ENCODE measurements at regions not wholly inside any gene's neighbourhood (a gene's known extent, or its start where the extent isn't known, plus 50 kb on each side); places are given as distances from the start of the nearest gene placed in this dataset.

DNA sequence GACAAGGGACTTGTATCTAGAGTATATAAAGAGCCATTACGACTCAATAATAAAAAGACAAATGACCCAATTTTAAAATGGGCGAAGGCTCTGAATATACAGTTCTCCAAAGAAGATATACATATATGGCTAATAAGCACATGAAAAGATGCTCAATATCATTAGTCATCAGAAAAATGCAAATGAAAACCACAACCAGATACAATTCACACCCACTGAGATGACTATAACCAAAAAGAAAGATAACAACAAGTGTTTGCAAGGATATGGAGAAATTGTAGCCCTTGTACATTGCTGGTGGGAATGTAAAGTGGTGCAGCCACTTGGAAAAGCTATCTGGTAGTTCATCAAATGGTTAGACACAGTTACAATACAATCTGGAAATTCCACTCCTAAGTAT, 96.3 kb downstream of the TRIM29 start:
- Mint-ChIP-seq H3K27me3 (peaks cover 22% of the 10 kb centered on the region), H3K4me1 (no peaks in the 10 kb centered on the region), H3K36me3 (peaks cover 3% of the 10 kb centered on the region), H3K4me3 (no peak overlapping the region), H3K27ac (no peak overlapping the region), H3K9me3 (ENCODE audit: low read depth) (peaks cover 3% of the 10 kb centered on the region)
- ATAC-seq (no peak), DNase-seq (no peak)
- CTCF ChIA-PET, result no interaction called here

DNA sequence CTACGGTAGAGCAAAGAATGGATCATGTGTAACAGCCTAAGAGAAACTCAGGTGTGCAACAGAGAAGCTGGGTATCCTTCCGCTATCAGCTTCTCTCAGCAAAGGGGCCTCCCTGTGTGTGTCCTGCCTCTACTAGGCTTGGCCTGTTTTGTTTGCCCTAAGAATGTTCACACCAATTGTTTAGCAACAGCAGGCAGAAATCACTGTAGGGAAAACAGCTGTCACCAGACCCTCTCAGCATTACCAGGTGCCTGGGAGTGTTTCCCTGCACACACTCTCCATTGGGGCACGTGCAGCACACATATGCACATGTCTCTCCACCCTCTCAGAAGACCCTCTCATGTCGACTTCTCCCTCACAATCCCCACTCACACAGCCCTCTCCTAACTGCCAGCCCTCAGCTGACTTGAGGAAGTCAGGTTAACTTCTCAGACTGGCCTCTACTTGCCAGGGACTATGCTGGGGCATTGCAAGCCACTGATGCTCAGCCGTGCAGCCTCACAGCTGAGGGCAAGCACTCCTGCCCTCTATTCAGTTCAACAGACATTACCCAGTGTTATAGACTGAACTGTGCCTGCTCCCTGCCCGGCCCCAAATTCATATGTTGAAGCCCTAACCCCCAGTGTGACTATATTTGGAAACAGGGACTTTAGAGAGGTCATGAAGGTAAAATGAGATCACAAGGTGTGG, 97.6 kb downstream of the TRIM29 start:
- peak; percentile 9 for DNase-seq
- no peak overlapping the region for H3K4me3 Mint-ChIP-seq
- H3K4me1 Mint-ChIP-seq, result no peaks in the 10 kb centered on the region
- ATAC-seq, result no peak
- CTCF ChIA-PET, result no interaction called here
- H3K36me3 Mint-ChIP-seq, result no peaks in the 10 kb centered on the region
- peaks cover 15% of the 10 kb centered on the region for H3K27me3 Mint-ChIP-seq
- no peak overlapping the region for H3K27ac Mint-ChIP-seq
- H3K9me3 Mint-ChIP-seq (ENCODE audit: low read depth), result no peaks in the 10 kb centered on the region

DNA sequence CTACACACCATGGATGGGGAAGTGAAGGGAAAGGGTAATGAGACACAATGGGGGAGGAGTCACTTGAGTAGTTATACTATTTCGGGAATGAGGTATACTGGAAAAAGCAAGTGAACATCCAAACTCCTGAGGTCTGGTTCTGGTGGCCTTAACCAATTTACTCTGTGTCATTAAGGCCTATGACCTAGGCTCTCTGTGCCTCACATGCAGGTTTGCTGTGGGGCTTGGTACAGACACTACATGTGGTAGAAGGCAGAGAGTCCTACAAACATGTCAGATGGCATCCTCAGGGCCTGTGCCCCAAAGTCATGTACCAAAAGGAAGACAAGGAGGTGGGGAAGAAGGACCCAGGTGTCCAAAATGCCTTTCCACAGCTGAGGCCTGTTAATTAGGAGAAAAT, 98.9 kb downstream of the TRIM29 start:
- Mint-ChIP-seq H3K27me3 (peaks cover 13% of the 10 kb centered on the region), H3K36me3 (no peaks in the 10 kb centered on the region), H3K9me3 (ENCODE audit: low read depth) (no peaks in the 10 kb centered on the region), H3K27ac (no peak overlapping the region), H3K4me3 (no peak overlapping the region), H3K4me1 (no peaks in the 10 kb centered on the region)
- DNase-seq, result no peak
- ATAC-seq, result no peak
- CTCF ChIA-PET, result no interaction called here

DNA sequence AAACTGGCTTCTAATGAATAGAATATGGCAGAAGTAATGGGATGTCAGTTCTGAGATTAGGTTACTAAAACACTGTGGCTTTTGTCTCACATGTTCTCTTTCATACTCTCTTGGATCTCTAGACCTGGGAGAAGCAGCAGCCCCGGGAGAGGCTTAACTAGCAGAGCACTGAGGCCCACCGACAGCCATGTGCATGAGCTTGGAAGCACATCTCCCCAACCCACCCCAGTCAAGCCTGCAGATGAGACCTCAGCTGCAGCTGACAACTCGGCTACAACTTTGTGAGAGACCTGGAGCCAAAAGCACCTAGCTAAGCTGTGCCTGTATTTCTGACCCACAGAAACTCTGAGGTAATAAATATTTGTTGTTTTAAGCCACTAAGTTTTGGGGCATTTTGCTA, 100.8 kb downstream of the TRIM29 start:
- H3K27ac Mint-ChIP-seq, result no peak overlapping the region
- H3K27me3 Mint-ChIP-seq, result peaks cover 12% of the 10 kb centered on the region
- H3K4me1 Mint-ChIP-seq, result no peaks in the 10 kb centered on the region
- CTCF ChIA-PET, result no interaction called here
- ATAC-seq (no peak), DNase-seq (no peak)
- H3K4me3 Mint-ChIP-seq, result no peak overlapping the region
- H3K36me3 Mint-ChIP-seq, result no peaks in the 10 kb centered on the region
- no peaks in the 10 kb centered on the region for H3K9me3 Mint-ChIP-seq (ENCODE audit: low read depth)

DNA sequence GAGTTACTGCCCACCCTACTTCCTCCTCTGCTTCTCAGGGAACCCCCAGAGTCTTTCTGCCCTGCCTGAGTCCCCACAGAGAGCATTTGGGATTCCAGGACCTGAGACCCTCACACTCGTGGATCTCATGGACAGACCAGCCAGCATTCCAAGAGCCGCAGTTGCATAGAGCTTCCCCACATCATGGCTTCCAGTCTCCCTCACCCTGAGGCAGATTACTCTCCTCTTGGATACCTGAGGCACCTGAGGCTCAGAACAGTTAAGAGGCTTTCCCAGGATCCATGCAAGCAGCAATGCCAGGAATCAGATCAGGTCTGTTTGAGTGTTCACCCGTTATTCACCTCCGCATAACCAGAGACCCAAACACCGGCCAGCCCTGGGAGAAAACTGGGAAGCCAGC, 102.2 kb downstream of the TRIM29 start:
- H3K27ac Mint-ChIP-seq, result no peak overlapping the region
- no peaks in the 10 kb centered on the region for H3K9me3 Mint-ChIP-seq (ENCODE audit: low read depth)
- DNase-seq (peak; percentile 9), ATAC-seq (no peak)
- H3K4me1 Mint-ChIP-seq, result no peaks in the 10 kb centered on the region
- no peaks in the 10 kb centered on the region for H3K36me3 Mint-ChIP-seq
- CTCF ChIA-PET, result no interaction called here
- H3K27me3 Mint-ChIP-seq, result peaks cover 8% of the 10 kb centered on the region
- no peak overlapping the region for H3K4me3 Mint-ChIP-seq

DNA sequence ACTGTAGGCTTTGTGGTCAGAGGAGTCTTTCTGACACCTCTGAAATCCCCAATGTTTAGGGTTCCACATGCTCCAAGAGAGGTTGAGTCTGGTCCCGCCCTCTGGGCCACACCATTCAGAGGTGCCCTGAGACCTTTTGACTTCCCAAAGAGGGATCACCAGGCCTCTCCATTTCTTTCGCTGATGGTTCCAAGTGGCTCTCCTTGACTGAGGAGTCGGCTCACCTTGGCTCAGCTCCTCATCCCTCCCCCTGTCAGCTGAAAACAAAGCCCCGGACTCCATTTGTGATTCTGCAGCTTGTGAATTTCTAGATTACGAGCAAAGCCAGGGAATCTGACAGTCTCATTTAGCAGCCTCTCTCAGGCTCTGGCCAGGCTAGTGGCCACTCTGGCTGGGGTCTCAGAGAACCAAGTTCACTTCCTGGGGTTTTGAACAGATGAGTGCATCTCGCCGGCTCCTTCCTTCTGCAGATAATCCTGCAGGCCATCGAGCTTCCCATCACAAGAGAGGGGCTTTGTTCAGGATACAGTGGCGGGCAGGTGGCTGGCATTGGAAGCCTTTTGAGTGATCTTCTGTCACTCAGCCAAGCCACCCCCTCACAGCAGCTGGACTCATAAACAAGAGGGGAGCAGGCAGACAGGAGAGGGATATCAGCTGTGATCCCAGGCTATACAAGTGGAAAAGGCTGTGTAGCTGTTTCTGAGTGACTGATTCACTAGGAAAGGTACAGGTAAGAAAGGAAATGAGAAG, 102.9 kb downstream of the TRIM29 start:
- ATAC-seq, result no peak

DNA sequence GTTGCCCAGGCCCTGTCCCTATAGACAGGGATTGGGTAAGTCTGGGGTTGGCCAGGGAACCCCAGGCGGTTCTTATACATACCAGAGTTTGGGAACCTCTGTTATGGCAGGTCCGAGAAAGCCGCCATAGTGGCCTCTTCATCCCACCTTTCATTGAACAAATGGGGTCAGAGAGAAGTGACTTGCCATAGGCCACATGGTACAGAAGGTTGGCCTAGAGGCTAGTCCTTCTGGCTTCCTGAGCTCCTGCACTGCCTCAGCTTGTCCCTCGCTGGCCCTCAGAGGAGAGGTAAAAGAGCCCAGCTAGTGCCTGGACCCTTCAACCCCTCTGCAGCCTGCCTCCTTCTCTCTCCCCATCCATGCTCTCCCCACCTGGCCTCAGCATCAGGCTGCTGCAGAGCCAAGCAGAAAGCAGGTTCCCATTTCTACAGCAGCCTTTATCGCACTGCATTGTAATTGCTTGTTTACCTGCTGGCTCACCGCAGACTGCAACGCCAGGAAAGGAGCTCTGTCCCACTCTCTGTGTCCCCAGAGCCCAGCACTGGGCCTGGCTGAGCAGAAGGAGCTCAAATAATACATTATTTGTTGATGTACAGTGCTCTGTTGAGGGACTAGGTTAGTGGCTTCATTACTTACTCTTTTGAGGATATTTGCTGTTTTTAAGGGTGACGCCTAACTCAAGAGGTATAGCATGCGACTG, 103.6 kb downstream of the TRIM29 start:
- Mint-ChIP-seq H3K36me3 (no peaks in the 10 kb centered on the region), H3K4me3 (no peak overlapping the region), H3K27me3 (peaks cover 3% of the 10 kb centered on the region), H3K9me3 (ENCODE audit: low read depth) (no peaks in the 10 kb centered on the region), H3K27ac (no peak overlapping the region), H3K4me1 (no peaks in the 10 kb centered on the region)
- CTCF ChIA-PET, result interaction anchor here (0.9 kb wide), 1 partner anchor 311 kb away, joined by 3 read pairs; no protein-coding TSS in a partner anchor
- no peak for ATAC-seq
- peak; percentile 15 for DNase-seq

More for the DNA sequence above, 102.9 kb downstream of the TRIM29 start:
- no peaks in the 10 kb centered on the region for H3K4me1 Mint-ChIP-seq
- H3K27me3 Mint-ChIP-seq, result peaks cover 3% of the 10 kb centered on the region
- no peak overlapping the region for H3K27ac Mint-ChIP-seq
- peak; percentile 31 for DNase-seq
- H3K36me3 Mint-ChIP-seq, result no peaks in the 10 kb centered on the region
- no peak overlapping the region for H3K4me3 Mint-ChIP-seq
- CTCF ChIA-PET, result interaction anchor here (0.9 kb wide), 1 partner anchor 312 kb away, joined by 3 read pairs; no protein-coding TSS in a partner anchor
- no peaks in the 10 kb centered on the region for H3K9me3 Mint-ChIP-seq (ENCODE audit: low read depth)

DNA sequence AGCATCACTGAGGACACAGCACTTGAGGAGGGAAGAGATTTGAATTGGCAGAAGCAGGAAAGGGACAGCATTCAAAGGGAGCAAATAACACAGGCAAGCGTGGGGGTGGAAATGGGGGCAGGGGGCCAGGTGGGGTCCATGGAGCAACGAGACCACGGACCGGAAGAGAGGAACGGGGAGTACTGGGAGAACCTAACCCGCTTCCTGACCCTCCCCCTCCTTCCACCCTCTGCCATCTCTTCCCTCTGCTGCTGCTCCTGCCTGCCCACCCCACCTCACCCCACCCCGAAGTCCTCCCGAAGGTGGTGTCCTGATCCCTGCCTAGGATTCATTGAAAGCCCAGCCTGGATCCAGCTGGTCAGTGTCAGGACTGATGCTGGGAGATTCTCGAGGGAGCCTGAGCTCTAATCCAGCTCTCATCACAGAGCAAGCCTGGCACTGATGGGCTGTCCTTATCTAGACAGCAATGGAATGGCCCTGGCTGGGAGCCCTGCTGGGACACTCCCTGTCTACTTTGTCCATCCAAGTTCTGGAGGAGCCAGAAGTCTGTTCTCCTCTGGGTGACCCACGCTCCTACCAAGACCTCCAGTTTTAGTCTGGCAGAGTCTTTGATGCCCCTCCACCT, 105.0 kb downstream of the TRIM29 start:
- CTCF ChIA-PET, result no interaction called here
- Mint-ChIP-seq H3K4me3 (no peak overlapping the region), H3K4me1 (no peaks in the 10 kb centered on the region), H3K27me3 (no peaks in the 10 kb centered on the region), H3K9me3 (ENCODE audit: low read depth) (no peaks in the 10 kb centered on the region), H3K27ac (no peak overlapping the region), H3K36me3 (no peaks in the 10 kb centered on the region)
- no peak for ATAC-seq
- DNase-seq, result peak; percentile 27

DNA sequence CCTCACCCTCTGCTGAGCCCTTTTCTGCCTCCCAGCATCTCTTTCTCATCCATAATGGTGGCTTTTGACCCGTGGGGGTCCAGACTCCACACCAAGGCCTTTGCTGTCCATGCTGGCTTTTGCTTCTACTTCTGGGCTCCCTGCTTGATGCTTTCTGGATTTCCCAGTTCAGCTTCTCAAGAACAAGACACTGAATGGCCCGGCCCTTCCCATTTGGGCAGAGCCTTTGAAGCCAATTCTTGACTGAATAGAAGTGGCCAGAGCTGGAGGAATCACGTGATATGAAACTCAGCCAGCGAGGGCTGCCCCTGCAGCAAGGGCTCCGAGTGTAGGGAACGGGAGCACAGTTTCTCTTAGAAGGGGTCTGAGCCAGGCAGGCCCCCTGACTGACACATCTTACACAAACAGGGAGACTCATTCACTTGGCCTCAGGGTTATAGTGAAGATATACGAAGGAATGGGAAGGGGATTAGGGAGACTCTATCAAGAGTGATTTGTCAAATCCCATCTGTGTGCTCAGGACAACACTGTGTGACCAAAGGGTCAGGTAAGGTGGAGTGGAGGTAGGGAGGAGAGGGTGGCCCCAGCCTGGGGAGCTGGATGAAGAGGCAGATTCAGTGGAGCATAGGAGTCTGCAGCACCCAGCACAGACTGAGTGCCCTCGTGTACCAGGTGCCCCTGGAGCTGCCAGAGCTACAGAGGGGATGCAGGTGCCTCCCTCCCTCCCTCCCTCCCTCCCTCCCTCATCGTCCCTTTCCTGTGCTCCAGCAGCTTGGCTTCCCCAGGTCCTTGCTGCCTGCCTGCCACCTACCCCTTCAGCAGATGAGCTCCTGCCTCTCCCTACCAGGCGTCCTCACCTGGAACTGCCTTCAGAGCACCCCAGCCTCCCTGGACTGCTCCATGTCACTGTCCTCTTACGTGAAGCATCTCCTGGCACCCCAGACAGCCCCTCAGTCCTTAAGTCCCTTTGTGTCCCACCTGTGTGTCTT, 106.0 kb downstream of the TRIM29 start:
- CTCF ChIA-PET, result no interaction called here
- no peak overlapping the region for H3K27ac Mint-ChIP-seq
- H3K4me1 Mint-ChIP-seq, result peaks cover 2% of the 10 kb centered on the region

DNA sequence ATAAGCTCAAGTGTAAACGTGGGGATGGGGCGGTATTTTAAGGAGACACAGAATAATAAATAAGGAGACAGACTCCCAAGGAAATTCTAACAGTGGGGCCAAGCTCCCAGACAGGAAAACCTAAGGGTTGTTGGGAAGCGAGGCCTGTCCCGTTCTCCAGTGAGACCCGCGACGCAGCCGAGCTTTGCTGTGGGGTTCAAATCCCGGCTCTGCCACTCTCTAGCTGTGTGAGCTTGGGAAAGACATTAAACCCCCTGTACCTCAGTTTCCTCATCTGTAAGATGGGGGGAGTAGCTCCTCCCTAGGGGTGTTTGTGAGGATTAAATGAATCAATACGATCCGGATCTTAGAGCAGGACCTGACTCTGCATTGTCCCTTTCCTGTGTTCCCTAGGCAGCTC, 106.8 kb downstream of the TRIM29 start:
- Mint-ChIP-seq H3K27me3 (peaks cover 2% of the 10 kb centered on the region), H3K36me3 (no peaks in the 10 kb centered on the region), H3K27ac (no peak overlapping the region), H3K4me3 (no peak overlapping the region), H3K4me1 (peaks cover 2% of the 10 kb centered on the region), H3K9me3 (ENCODE audit: low read depth) (no peaks in the 10 kb centered on the region)
- DNase-seq (peak; percentile 23), ATAC-seq (no peak)
- CTCF ChIA-PET, result no interaction called here

More for the DNA sequence above, 106.0 kb downstream of the TRIM29 start:
- H3K4me3 Mint-ChIP-seq, result no peak overlapping the region
- H3K36me3 Mint-ChIP-seq, result no peaks in the 10 kb centered on the region
- H3K9me3 Mint-ChIP-seq (ENCODE audit: low read depth), result no peaks in the 10 kb centered on the region
- no peak for ATAC-seq
- peaks cover under 1% of the 10 kb centered on the region for H3K27me3 Mint-ChIP-seq
- DNase-seq, result peak; percentile 32

DNA sequence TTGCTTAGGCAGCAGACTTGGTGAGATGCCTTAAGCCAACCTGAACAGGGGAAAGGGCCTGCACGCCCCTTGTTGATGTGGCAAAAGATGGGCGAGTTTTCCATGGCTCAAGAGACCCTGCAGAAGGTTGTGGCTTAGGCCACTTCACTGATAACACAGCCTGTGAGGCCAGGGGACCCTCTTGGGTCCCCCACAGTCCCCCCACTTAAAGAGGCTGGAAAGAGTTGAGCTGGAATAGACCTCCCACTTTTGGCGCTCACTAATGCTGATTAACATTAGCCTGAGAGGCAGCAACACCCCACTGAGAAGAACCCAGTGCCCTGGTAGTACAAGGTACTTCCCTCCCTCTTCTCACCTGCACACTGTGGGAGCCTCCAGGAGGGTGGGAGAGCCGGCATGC, 107.5 kb downstream of the TRIM29 start:
- H3K4me1 Mint-ChIP-seq, result peaks cover 2% of the 10 kb centered on the region
- H3K4me3 Mint-ChIP-seq, result no peak overlapping the region
- H3K36me3 Mint-ChIP-seq, result no peaks in the 10 kb centered on the region
- H3K9me3 Mint-ChIP-seq (ENCODE audit: low read depth), result no peaks in the 10 kb centered on the region
- CTCF ChIA-PET, result no interaction called here
- H3K27me3 Mint-ChIP-seq, result peaks cover 2% of the 10 kb centered on the region
- ATAC-seq (no peak), DNase-seq (peak; percentile 37)
- H3K27ac Mint-ChIP-seq, result no peak overlapping the region

DNA sequence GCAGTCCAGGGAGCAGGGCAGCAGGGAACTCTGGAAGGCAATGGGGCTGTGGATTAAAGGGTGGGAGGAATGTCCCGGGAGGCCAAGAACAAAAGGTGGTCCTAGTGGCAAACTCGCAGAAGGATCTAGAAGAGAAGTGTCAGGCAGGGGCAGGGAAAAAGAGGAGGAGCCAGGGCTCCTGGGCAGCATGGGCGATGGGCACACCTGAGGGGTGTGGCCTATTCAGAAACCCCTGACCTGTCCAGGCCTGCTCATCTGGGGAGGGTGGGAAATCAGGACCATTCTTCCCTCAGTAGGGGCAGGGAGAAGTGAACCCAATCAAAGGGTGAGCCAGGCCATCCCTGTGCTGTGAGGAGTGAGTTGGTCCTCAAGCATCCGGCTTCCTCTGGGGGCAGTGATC, 108.6 kb downstream of the TRIM29 start:
- H3K4me3 Mint-ChIP-seq, result no peak overlapping the region
- H3K27me3 Mint-ChIP-seq, result peaks cover 2% of the 10 kb centered on the region
- H3K9me3 Mint-ChIP-seq (ENCODE audit: low read depth), result no peaks in the 10 kb centered on the region
- peak; percentile 26 for DNase-seq
- CTCF ChIA-PET, result no interaction called here
- H3K4me1 Mint-ChIP-seq, result peaks cover 2% of the 10 kb centered on the region
- H3K36me3 Mint-ChIP-seq, result no peaks in the 10 kb centered on the region
- no peak for ATAC-seq
- no peak overlapping the region for H3K27ac Mint-ChIP-seq

DNA sequence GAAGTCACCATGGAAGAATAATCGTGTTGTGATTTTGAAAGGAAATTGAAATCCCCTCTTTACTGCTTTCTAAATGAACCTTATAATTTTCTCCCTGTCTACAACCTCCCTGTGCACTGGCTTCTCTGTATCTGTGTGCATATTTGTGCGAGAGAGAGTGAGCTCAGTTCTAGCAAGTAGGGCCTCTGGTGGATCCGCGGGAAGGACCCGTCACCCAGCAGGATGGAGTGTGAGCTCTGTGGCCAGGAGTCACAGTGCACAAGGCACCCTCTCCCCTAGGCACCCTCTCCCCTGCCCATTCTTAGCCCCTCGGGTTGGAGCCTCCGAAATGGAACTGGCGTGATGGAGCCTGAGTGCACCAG, 109.0 kb downstream of the TRIM29 start:
- no peak overlapping the region for H3K4me3 Mint-ChIP-seq
- H3K9me3 Mint-ChIP-seq (ENCODE audit: low read depth), result no peaks in the 10 kb centered on the region
- H3K4me1 Mint-ChIP-seq, result peaks cover 2% of the 10 kb centered on the region
- no peak overlapping the region for H3K27ac Mint-ChIP-seq
- CTCF ChIA-PET, result no interaction called here
- ATAC-seq (no peak), DNase-seq (peak; percentile 16)
- H3K27me3 Mint-ChIP-seq, result peaks cover 2% of the 10 kb centered on the region
- H3K36me3 Mint-ChIP-seq, result no peaks in the 10 kb centered on the region

All from activated CD8-positive, alpha-beta memory T cell treated with anti-CD3 and anti-CD28 coated beads, Interleukin-2, amount 10 ng/mL, durations not matched to agents 7 days and 5 days (primary cell).